Breast epithelium (tissue), 4 donors: ENCODE measurements at regions not wholly inside any gene's neighbourhood (a gene's known extent, or its start where the extent isn't known, plus 50 kb on each side); places are given as distances from the start of the nearest gene placed in this dataset.

ENCODE experiments used
- DNase-seq, 2 donors: peaks; one replicate each; pipeline ENCODE4 v3.0.0-alpha.2; 2019; ENCODE audit warnings: low spot score in 2 of 2
- H3K27ac ChIP-seq, 2 donors: fragments of 200-600 bp; sonication (generic) in 1 of 2; one replicate each; pipeline ENCODE4 v1.5.1; 2016 to 2019; ENCODE audit warnings: mild to moderate bottlenecking in 1 of 2
- H3K27me3 ChIP-seq, 2 donors: fragments of 200-600 bp; sonication (generic) in 1 of 2; one replicate each; pipeline versions ENCODE4 v1.5.1 to v1.6.0; 2017 to 2019; ENCODE audit warnings: control low read depth in 1 of 2, mild to moderate bottlenecking in 1 of 2
- H3K36me3 ChIP-seq: fragments of 200-600 bp; one replicate; pipeline ENCODE4 v1.5.1; 2019
- H3K4me1 ChIP-seq, 2 donors: fragments of 200-600 bp; sonication (generic); one replicate each; pipeline ENCODE4 v1.5.1; 2016 to 2019; ENCODE audit warnings: control low read depth in 1 of 2
- H3K4me3 ChIP-seq, 3 donors: fragments of 200-600 bp; sonication (generic); 1 replicate in 2 of 3; 2 replicates in 1 of 3; pipeline ENCODE4 v1.5.1; 2016 to 2019; ENCODE audit warnings: mild to moderate bottlenecking in 3 of 3, moderate library complexity in 2 of 3
- H3K9me3 ChIP-seq, 2 donors: fragments of 200-600 bp; sonication (generic) in 1 of 2; one replicate each; pipeline ENCODE4 v1.5.1; 2016 to 2019; ENCODE audit warnings: control low read depth in 1 of 2
- POLR2A ChIP-seq: fragments of 450-650 bp; IDR thresholded peaks from one replicate; pipeline ENCODE4 v1.6.1; 2016; ENCODE audit warnings: antibody characterized with exemption, mild to moderate bottlenecking, moderate library complexity
- POLR2AphosphoS5 ChIP-seq, 3 donors: sonication (generic); formaldehyde crosslinking; IDR thresholded peaks; one replicate each; pipeline ENCODE4 v1.6.1; 2017; ENCODE audit warnings: antibody characterized with exemption in 3 of 3
- intact Hi-C: fragments of 100-400 bp; cut with DNase I; formaldehyde crosslinking; loops from one replicate; pipeline ENCODE4 v1.15.1; 2023; ENCODE audit warnings: low total_unique reads
- TF ChIP-seq, protein P1 (sequence below), 3 donors: fragments of 450-650 bp; IDR thresholded peaks; one replicate each; pipeline ENCODE4 v1.5.1; 2016 to 2017; ENCODE audit warnings: antibody characterized with exemption in 3 of 3, mild to moderate bottlenecking in 3 of 3, moderate library complexity in 3 of 3

DNA sequence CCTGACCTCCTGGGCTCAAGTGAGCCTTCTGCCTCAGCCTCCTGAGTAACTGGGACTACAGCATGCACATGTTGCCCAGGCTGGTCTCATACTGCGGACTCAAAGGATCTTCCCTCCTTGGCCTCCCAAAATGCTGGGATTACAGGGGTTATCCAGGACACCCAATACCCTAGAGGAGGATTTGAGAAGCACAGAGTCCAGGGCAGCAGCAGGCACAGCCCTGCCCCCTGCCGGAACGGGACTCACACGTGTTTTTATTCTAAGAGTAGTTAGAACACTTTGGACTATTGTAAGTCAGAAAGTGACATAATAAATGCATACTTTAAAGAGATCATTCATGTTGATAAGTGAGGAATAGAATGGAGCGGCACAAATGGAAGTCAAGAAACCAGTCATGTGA lies 80.2 kb downstream of the C6orf118 start:
- TF ChIP-seq, protein P1, sequence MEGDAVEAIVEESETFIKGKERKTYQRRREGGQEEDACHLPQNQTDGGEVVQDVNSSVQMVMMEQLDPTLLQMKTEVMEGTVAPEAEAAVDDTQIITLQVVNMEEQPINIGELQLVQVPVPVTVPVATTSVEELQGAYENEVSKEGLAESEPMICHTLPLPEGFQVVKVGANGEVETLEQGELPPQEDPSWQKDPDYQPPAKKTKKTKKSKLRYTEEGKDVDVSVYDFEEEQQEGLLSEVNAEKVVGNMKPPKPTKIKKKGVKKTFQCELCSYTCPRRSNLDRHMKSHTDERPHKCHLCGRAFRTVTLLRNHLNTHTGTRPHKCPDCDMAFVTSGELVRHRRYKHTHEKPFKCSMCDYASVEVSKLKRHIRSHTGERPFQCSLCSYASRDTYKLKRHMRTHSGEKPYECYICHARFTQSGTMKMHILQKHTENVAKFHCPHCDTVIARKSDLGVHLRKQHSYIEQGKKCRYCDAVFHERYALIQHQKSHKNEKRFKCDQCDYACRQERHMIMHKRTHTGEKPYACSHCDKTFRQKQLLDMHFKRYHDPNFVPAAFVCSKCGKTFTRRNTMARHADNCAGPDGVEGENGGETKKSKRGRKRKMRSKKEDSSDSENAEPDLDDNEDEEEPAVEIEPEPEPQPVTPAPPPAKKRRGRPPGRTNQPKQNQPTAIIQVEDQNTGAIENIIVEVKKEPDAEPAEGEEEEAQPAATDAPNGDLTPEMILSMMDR (IDR thresholded peaks at IDR 0.05): no peak
- TF ChIP-seq POLR2AphosphoS5 (IDR thresholded peaks at IDR 0.05) (no peak), POLR2A (no peak)
- Histone ChIP-seq H3K9me3 (no peaks in the 10 kb centered on the region), H3K36me3 (no peaks in the 10 kb centered on the region), H3K4me3 (no peak overlapping the region), H3K27ac (no peak overlapping the region), H3K4me1 (no peaks in the 10 kb centered on the region), H3K27me3 (no peaks in the 10 kb centered on the region)
- DNase-seq: no peak
- intact Hi-C loops: no loop called here

DNA sequence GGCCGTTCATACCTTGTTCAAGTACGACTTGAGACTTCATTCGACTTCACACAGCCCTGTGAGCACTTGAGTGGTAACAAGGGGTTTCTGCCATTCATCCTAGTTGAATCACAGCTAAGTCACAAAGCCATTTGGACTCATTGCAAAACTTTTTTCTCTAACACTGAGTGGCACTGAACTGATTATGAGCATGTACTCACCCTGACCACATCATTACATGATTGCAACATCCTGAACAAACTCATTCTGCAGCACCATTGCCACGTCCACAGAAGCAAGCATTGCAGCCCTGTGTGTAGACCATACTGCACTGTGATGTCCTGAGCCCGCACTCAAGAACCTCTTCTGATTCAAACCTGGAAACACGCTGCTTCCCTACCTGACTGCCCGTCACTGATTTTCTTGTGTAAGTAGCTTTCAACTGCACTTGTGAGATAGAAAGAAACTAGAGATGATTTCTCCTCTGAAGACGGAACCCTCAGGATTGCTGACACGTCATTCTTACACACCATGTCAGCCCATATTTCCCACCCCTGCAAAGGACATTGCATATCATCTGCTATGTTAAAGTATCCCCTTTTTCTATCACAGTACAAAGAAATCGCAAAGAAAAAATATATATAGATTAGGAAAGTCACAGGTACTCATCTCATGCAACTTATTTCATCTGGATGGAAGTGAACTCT lies 81.6 kb downstream of the C6orf118 start:
- Histone ChIP-seq H3K4me3 (no peak overlapping the region), H3K27ac (no peak overlapping the region), H3K36me3 (no peaks in the 10 kb centered on the region), H3K27me3 (no peaks in the 10 kb centered on the region), H3K4me1 (no peaks in the 10 kb centered on the region), H3K9me3 (no peaks in the 10 kb centered on the region)
- TF ChIP-seq, protein P1 (IDR thresholded peaks at IDR 0.05): no peak
- TF ChIP-seq POLR2A (no peak), POLR2AphosphoS5 (IDR thresholded peaks at IDR 0.05) (no peak)
- DNase-seq: no peak
- intact Hi-C loops: no loop called here

DNA sequence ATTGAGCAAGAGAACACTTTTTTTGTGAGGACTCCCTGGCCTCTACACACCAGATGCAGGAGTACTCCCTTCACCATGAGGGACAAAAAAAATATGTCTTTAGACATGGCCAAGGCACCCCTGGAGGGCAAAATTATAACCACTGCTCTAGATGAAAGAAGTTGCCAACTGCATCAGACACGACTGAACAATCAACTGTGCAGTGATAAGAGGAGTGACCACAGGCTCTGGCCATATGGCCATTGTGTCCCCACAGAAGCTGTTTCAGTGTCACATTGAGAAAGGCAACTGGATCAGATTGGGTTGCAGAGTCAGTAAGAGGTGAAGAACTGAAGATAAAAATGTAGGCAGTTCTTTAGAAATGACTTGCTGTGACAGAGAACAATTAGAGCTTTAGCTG lies 85.7 kb downstream of the C6orf118 start:
- no peaks in the 10 kb centered on the region for H3K27me3 ChIP-seq
- TF ChIP-seq POLR2AphosphoS5 (IDR thresholded peaks at IDR 0.05) (no peak), POLR2A (no peak)
- TF ChIP-seq, protein P1 (IDR thresholded peaks at IDR 0.05): no peak
- no peak for DNase-seq
- H3K36me3 ChIP-seq: no peaks in the 10 kb centered on the region
- no peaks in the 10 kb centered on the region for H3K9me3 ChIP-seq
- no peak overlapping the region for H3K27ac ChIP-seq
- no peaks in the 10 kb centered on the region for H3K4me1 ChIP-seq
- intact Hi-C loops: no loop called here
- no peak overlapping the region for H3K4me3 ChIP-seq

DNA sequence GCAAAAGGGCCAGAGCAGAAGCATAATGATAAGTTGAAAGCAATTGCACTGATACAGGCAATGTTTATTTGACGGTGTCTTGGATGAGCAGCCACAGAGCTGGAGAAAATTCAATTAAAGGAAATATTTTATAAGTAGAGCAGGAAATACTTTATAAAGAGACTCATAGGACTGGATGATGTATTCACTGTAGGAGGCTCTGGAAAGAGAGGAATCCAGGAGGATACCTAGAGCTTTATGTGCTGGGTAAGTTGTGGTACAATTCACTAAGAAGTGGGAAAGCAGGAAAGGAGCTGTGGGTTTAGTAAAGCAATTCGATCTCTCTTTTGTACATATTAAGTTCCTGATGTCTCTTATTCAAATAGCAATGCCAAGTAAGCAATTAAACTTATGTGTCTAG lies 86.3 kb downstream of the C6orf118 start:
- no peak overlapping the region for H3K4me3 ChIP-seq
- no peaks in the 10 kb centered on the region for H3K27me3 ChIP-seq
- no peak overlapping the region for H3K27ac ChIP-seq
- no peaks in the 10 kb centered on the region for H3K9me3 ChIP-seq
- TF ChIP-seq, protein P1 (IDR thresholded peaks at IDR 0.05): no peak
- TF ChIP-seq POLR2AphosphoS5 (IDR thresholded peaks at IDR 0.05): no peak
- TF ChIP-seq POLR2A: no peak
- no peaks in the 10 kb centered on the region for H3K4me1 ChIP-seq
- intact Hi-C loops: no loop called here
- DNase-seq: no peak
- H3K36me3 ChIP-seq: no peaks in the 10 kb centered on the region

DNA sequence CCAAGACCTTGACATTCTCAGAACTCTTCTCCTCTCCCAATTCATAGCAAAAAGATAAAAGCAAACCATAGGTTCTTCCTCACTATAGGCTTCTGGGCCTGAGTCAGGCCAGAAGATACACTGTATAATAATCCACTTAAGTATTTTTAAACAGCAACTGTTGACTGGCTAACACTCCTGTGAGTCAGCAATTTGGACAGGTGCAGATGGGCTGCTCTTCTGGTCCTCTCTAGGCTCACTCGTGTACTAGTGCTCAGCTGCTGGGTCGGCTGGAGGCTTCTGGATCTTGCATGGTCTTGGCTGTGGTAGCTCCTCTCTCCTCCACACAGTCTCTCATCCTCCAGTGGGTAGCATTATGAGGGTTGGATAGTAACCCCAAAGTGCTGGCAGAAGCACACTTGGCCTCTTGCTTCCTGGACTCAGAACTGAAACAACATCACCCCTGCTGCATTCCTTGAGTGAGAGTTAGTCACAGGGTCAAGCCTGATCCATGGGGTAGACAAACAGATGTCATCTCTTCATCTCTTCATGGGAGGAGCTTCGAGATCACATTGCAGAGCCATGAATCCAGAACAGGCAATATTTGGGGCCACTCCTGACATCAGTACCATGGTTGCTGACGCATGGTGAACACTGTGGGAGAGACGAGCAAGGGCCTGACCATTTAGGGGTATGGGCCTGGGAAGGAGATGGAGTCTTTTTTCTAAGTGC lies 86.9 kb downstream of the C6orf118 start:
- intact Hi-C loops: no loop called here
- H3K4me3 ChIP-seq: no peak overlapping the region

More for the DNA sequence above, 86.9 kb downstream of the C6orf118 start:
- no peak for TF ChIP-seq POLR2A
- TF ChIP-seq POLR2AphosphoS5 (IDR thresholded peaks at IDR 0.05): no peak
- TF ChIP-seq, protein P1 (IDR thresholded peaks at IDR 0.05): no peak
- Histone ChIP-seq H3K27ac (no peak overlapping the region), H3K27me3 (no peaks in the 10 kb centered on the region), H3K4me1 (no peaks in the 10 kb centered on the region), H3K36me3 (no peaks in the 10 kb centered on the region), H3K9me3 (no peaks in the 10 kb centered on the region)
- no peak for DNase-seq
